GM11168 (cell line): ENCODE measurements at regions not wholly inside any gene's neighbourhood (a gene's known extent, or its start where the extent isn't known, plus 50 kb on each side); places are given as distances from the start of the nearest gene placed in this dataset.
"Not testable (repeated sequence)": the region's sequence is repeated elsewhere in the genome, so short reads cannot be mapped to it uniquely, and the experiment has no call there.

ENCODE experiments used
- in situ Hi-C: fragments of 300-500 bp; cut with MboI; formaldehyde crosslinking; loops from one replicate; pipeline ENCODE4 v1.12.0; 2022; ENCODE audit warnings: low sequenced_read_pairs; ENCODE audit not compliant: unreplicated experiment

DNA sequence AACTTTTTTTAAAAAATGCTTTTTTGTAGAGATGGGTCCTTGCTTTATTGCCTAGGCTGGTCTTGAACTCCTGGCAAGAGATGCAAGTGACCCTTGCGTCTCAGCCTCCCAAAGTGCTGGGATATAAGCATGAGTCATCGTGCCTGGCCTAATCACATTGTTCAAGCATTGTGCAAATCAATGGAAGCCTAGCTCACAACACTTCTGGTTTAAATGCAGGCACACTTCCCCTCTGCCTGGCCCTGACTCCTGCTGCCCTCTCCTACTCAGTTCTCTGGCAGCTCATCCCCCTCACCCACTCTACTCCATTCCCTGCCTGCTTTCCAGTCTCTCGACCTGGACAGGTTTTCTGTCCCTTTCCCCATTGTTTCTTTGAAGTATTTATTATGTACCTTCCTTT is 288.1 kb upstream of the PLGLB1 start:
- in situ Hi-C loops: not testable (repeated sequence)

DNA sequence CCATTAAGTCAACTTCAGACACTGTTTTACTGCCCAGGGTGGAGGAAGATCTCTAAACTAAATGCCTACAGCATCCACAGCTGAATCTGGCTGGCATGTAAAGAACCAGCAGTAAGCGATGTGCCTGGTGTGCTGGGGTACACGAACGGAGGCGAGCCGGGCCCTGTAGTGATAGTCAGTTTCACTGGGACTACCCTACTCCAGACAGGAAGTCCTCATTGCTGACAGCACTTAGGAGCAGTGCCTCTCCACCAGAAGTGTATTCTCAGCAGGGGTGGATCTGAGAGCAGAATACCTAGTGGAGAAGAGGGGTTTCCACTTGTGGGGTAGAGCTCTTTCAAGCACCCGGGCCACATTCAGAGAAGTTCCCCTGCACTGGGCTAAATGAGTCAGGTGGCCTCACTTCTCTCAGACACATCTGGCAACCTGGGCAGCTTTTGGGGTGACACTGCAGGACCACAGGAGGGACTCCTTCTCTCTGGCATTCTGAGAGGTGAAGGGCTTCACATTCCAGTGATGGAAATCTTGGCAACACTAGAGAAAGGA is 290.3 kb upstream of the PLGLB1 start:
- in situ Hi-C loops: not testable (repeated sequence)

DNA sequence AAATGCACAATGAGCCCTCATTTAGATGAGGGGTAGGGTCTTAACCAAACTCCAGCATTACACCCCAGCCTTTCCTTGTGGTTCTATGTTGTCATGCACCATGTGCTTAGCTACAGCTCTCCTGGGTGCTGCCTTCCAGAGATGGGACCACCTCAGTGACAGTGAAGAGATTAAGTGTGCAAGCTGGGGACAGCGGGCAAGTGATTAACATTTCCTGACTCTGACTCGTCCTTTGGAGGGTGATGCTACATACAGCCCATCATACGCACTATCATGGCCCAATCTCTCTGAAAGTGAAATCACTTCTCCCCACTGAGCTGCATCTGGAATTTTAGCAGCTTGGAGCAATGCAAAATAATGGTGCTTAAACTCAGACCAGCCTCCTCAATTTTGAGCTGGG is 293.0 kb upstream of the PLGLB1 start:
- in situ Hi-C loops: not testable (repeated sequence)

DNA sequence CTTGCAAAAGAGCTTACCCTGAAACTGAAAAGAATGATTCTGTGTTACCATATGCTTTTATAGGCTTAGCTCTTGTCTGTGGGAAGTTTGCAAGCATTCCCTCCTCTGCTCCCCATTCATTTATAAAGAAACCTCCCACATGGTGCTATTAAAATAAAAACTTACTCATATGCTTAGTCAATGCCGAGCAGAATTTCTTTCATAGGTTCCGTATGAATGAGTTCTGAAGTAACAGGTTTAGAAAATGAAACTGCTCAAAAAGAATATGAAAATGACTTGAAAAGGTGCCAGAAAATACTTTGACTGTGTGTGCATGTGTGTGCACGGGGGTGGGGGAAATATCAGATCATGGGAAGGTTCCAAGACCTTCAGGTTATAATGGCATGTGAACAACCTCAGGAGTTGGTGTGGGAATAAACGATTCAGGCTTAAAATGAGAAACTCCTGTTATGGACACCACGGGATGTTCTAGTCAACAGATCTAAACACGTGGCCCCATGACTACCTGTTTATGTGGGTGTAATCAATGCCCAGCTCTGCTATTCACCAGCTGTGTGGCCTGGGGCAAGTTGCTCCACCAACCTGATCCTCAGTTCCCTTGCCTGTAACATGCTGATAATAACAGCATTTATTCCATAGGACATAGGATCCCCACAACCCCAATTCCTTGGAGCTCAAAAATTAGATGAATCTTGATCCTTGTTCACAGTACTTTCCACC is 293.7 kb upstream of the PLGLB1 start:
- in situ Hi-C loops: not testable (repeated sequence)

DNA sequence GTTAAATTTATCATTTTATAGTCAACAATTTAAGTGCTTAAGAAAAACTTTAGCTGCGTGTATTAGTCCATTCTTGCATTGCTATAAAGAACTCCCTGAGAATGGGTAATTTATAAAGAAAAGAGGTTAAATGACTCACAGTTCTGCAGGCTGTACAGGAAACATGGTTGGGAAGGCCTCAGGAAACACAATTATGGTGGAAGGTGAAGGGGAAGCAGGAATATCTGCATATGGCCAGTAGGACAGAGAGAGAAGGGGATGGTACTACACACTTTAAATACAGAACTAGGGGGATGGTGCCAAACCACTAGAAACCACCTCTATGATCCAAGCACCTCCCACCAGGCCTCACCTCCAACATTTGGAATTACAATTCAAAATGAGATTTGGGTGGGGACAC is 295.5 kb upstream of the PLGLB1 start:
- in situ Hi-C loops: not testable (repeated sequence)

DNA sequence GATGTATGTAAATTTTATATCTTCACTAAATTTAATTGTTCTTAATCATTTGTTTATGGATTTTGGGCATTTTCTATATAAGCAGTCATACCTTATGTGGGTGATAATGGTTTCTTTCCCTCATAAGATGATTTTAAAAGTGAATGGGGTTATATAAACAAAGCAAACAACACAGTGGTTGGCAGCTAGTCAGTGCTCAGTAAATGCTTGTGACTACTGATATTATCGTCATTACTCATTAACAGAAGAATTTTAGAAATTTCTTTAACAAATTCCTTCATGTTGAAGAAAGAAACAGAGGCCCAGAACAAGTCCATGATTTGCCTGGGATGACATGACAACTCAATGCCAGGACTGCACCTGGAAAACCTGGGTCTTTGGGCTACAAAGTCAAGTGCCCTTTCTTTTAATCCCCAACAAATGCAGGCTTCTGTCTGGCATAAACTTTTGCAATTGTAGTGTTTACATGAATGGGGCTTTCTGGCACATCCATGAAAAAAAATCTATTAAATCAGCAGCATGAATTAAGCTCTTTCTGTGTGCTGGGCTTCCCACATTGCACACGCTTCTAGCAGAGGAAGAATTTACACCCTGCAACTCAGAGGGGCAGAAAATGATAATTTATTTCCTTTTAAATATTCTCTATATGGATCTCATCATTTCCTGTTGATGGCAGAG is 297.3 kb upstream of the PLGLB1 start:
- in situ Hi-C loops: not testable (repeated sequence)

DNA sequence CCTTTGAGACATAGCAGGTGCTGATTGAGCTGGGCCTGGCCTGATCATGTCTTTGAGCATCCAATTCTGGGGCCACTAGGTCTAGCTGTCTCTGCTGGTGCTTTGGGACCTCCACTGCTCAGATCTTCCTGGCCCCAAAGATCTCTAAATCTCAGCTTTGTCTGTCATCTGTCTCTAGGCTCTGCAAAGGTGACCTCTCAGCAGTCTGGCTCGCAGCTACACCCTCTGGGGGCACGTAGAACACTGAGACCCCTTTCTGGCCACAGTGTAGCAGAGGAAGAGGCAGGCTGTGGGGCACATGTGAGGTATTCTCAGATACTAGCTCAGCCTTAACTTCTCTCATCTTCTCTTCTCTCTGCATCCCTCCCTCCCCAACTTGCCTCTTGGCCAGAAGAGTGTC is 298.1 kb upstream of the PLGLB1 start:
- in situ Hi-C loops: not testable (repeated sequence)

DNA sequence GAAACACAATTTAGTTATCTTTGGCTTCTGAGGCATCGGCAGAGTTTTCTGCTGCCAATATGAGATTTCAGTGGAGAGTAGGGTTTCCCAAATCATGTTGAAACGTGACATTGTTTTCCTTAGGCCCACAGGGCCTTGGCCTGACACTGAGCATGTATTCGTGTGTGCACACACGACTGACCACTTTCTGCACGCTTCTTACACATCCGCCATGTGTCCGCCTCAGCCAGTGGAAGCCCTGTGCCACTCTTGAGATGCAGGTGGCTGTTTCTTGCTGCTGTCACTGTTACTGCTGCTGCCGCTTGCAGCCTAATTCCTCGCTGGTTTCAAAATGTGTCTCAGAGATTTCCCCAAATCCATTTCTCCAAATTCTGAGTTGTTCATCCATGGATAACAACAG is 299.6 kb upstream of the PLGLB1 start:
- in situ Hi-C loops: not testable (repeated sequence)

DNA sequence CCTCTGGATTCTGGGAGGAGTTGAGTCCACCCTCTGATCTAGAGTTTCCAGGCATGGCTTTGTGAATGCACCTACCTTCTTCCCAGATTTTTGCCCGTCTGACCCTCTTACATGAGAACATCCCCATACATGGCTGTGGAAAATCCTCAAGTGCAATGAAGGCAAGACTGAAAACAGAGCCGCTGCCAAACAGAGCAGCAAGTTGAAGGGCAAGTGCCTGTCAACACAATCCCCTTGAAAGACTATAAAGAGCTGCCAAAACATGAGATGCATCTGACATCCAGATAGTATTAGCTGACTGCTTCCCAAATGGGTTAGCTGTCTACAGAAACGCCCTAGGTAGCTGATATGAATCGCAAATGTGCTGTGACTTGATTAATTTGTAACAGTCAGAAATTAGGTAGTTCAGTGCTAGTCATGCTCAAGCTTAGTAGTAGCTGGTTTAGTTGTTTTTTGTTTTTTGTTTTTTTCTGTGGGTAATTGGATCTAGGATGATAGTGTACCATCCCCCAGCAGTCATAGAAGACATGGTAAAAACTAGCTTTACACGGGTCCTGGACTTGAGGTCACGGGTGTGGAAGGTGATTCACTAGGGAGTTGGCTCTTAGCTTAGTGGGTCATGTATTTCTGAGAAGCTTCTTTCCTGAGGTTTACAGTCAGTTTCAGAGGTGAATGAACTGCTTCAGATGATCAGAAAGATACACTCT is 302.8 kb upstream of the PLGLB1 start:
- in situ Hi-C loops: not testable (repeated sequence)

DNA sequence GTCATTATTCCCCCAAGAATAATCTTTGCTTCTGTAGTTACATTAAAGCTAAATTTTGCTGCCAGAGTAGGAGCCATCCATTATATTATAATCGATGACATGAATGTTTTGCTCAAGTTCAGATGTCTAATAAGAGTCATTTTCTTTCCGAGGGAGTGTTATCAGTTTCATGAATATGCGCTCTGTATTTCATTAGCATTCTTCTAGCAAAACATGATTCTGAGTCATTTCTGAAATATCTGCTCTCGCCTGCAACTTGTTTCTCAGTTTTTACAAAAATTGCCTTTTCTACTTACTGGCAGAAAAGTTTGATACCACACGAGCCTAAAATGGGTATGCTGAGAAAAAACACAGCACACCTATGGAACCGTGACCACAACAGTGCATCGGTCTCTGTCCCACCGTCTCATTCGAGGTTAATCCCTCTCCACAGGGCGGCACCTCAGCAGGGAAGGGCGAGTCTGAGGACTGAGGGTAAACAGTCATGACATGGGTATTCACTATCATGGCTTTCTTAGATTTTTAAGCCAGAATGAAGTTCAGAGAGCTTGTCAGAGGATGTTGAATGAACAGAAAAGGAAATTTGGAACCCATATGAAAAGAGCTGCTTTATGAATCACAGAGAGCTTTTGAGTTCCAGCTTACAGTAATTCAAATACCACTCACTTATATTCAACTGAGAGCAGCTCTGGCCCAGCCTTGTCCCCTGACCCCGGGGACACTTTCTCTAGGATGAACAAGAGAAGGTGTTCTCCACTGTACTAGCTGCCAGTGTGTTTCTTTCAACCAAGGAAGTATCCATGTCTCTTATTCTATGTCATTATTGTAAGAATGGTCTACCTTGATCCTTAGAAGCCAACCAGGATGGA is 303.6 kb upstream of the PLGLB1 start:
- in situ Hi-C loops: not testable (repeated sequence)

DNA sequence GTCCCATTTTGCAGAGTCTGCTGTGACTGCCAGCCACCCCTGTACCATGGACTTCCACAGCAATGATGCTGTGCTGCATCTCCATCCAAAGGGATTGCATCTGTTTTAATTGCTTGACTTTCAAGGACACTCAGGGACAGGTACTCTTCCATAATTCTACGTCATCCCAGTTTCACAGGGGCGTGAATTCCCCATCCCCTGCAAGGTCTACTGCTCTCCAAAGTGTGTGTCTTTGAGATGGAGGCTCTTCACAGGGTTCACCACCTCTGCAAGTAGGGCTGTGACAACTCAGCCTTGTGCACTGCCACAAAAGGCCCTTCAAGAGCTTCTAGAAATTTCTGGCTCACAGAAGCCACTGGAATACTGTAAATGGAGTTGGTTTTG is 304.3 kb upstream of the PLGLB1 start:
- in situ Hi-C loops: not testable (repeated sequence)

DNA sequence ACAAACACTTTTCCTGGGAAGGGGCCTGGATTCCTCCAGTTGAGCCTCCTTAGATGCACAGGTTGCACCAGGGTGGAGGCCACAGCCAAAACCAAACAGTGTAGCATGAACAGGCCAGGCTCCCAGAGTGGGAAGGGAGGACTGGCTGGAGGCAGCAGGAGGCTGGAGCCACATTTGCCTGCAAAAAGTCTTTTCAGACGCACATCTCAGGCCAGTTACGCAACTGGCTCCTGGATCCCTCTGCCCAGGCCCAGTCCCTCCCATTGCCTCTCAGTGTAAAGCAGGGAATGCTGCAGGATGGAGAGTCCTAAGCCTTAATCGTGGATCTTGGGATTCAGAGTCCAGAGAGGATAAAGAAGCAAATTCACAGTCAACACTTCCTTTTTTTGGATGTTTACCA is 305.1 kb upstream of the PLGLB1 start:
- in situ Hi-C loops: not testable (repeated sequence)

DNA sequence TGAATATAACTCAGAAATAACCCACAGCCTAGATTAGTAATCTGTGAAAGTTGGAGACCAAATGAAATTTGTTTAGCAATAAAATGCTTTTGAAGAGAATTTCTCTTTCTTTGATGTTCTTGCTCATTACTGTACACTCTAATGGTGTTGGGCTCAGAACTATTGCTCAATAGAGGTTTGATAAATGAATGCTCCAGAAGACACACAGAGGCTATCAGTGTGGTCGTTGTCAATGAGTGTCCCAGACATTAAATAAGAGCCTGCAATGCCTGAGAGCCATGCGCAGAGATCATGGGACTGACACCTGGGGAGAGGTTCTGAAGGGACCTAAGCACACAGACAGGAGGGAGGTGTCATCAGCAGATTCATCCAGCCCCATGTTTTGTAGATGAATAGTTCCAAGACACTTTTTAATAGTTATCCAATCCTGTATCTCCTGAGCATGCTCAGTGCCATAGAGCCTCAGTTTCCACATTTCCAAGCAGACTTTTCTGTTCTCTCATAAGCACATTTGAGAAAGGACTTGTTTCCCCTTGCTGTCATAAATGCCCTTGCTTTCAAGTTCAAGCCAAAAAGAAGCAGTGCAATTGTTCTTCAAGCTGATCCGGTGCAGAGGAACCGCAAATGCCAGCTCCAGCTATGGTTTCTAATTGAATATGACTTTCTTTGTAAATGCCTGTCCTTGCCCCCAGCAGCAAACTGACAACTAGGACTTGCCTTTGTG is 306.2 kb upstream of the PLGLB1 start:
- in situ Hi-C loops: not testable (repeated sequence)

DNA sequence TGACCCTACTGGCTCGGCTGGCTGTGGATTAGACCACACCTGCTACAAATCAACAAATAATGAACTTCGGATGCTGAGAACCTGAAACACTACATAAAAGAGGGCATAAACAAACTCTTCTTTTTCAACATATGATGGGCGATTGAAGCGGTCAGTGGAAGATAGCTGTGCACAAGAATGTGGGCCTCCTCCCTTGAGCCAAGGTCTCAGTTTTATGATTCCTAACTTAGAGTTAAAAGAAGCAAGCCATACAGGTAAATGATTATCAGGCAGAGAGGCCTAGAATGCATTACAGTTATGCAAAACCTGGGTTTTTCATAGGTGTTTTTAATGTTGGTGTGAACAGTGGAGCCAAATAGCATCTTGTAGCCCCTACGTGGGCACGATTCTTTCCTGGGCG is 307.9 kb upstream of the PLGLB1 start:
- in situ Hi-C loops: not testable (repeated sequence)

DNA sequence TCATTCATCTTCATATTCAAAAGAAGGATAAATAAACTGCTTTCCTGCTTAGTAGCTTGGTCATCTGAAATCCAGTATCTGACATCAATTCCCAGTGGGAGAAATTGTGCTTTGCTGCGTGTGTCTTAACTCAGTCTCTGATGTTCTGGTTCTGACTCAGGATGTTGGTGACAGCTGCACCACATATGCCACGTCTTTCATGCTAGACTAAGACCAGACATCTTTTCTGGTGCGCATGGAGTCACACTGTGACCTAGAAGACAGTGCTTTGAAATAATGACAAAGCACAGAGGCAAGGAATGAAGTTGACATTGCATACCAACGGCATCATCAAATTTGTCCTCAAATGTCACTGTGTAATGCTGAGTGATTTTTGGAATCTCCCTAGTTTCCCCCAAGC is 308.8 kb upstream of the PLGLB1 start:
- in situ Hi-C loops: not testable (repeated sequence)

DNA sequence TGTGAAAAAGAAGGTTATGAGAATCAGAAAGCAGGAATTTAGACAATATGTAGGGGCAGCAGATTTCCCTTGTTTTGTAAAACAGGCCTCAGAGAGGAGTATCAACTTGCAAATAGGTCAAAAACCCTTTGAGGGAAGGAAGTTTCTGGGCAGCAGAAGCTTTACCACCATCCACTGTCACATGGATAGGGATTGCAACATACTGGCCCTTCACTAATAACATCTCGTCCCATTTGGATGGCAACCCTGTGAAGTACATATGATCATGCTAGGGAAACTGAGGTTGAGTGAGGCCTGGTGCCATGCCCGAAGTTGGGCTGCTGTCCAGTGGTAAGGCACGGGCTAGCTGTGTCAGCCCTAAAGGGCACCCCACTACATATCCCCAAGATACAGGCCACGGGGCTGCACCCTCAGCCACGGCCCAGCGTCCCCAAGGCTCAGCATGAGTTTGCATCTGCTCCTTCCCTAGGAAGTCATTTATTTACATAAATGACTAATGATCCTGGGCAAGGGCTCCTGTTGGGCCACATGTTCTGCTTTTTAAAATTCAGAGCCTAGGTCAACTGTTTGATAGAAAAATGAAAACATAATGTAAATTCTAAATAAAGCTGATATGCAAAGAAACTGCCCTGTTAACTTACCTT is 310.4 kb upstream of the PLGLB1 start:
- in situ Hi-C loops: not testable (repeated sequence)

DNA sequence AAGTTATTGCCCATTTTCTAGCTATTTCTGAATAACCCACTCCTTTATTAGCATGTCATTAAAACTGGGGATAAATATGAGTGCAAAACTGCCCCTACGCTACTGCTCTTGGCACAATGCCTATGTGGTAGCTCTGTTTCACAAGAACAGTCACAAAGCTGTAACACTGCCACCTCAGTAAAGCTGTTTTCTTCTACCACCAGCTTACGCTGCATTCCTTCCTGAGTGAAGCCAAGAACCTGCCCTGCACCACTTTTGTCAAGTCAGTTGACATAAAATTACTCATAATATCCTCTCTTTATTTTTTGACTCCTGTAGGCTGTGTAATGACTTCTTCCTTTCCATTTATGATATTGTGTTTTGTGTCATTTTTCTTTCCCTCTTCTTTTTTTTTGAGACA is 313.2 kb upstream of the PLGLB1 start:
- in situ Hi-C loops: not testable (repeated sequence)

DNA sequence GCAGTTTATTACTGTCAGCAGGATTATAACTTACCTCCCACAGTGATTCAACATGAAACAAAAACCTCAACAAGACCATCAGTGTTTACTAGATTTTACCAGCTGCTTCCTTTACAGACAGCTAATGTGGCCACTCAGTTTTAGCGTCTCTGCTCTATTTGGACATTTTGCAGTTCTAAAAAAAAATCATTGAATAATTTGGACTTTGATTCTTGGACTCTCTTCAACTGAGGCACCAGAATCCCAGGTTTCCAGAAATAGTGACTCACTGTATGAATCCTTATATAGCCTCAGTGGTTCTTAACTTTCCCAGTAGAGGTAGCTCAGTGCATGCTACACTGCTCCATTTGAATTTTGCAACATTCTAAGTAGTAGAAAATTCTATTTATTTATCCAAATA is 317.4 kb upstream of the PLGLB1 start:
- in situ Hi-C loops: not testable (repeated sequence)

DNA sequence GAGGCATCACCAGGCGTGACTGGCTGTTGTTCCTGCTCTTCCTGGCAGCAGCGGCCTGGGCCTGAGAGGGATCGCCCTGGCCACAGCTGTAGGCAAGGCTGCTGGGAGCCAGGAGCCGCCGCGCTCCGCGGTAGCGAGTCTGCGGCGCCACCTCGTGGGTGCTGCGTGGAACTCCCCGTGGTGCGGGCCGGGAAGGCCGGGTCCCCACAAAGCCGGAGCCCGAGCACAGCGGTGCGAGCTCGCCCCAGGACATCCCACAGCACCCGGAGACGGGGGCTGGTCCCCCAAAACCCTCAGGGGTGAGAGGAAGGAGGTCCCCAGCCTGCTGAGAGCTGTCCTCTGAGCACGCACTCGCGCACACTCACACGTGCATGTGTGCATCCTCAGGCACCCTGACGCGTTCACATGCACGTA is 320.0 kb upstream of the PLGLB1 start:
- in situ Hi-C loops: not testable (repeated sequence)
